Right ventricle myocardium superior (tissue), 1 donor: ENCODE measurements at regions not wholly inside any gene's neighbourhood (a gene's known extent, or its start where the extent isn't known, plus 50 kb on each side); places are given as distances from the start of the nearest gene placed in this dataset.
A peak's percentile ranks its signal among the peaks of the same experiment; 100 is the strongest.

Source experiments
- ATAC-seq: fragments of 200-7000 bp; cut with Tn5 transposase; one replicate; pipeline ENCODE4 v1.9.1; 2020; ENCODE audit warnings: mild to moderate bottlenecking; ENCODE audit not compliant: poor library complexity
- DNase-seq: peaks from one replicate; pipeline ENCODE4 v3.0.0-alpha.2; 2020
- intact Hi-C: fragments of 100-400 bp; cut with DNase I; formaldehyde crosslinking; loops from one replicate; pipeline ENCODE4 v1.11.2; 2022
- donor health status: DM: no; HTN: yes; CAD: no; lungs with severe emphysema.

- intact Hi-C loops = no loop called here
- ATAC-seq (no peak), DNase-seq (no peak)
Observed at GRCh38 chr2:172153156-172153555, 50.5 kb upstream of the DLX2 start.

DNA sequence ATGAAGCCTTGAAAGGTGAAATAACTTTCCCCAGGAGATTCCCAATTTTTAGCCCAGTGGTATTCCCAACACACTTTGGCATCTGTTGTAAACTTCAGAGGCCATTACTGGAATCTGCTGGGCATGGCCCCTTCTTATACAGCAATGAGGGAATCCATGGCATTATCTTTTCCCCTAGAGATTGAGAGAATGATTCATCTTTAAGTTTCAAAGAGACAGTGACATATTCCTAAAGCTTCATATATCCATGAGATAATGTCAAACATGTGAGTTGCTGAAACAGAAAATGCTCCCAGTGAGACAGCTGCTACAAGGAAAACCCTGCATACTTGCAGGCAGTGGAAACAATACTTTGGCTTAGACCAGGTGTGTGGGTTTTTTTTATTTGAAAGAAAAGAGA lies 51.1 kb upstream of the DLX2 start:
- intact Hi-C loops = no loop called here
- DNase-seq (no peak), ATAC-seq (no peak)

DNA sequence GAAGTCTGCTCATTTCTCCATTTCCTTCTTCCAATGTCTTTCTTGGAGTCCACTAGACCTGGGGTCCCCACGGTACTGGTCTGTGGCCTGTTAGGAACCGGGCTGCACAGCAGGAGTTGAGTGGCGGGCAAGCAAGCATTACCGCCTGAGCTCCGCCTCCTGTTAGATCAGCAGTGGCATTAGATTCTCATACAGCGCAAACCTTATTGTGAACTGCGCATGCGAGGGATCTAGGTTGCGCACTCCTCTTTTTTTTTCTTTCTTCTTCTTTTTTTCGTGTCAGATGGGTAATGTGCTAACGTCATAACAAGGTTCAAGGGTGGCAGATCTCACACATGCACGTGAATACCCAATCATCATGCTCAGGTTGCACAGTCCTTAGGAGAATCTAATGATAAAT lies 53.1 kb upstream of the DLX2 start:
- DNase-seq = no peak
- ATAC-seq = no peak
- intact Hi-C loops = no loop called here

DNA sequence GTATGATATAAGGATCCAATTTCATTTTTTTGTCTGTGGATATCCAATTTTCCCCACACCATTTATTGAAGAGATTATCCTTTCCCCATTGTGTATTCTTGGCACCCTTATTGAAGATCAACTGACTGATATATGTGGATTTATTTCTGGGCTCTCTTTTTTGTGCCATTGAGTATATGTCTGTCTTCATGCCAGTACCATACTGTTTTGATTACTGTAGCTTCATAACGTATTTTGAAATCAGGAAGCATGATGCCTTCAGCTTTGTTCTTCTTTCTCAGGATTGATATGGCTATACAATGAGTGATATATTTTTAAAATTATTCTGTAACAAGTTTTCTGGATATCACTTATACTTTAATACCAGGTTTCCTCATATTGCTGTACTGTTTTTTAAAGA lies 58.1 kb upstream of the DLX2 start:
- ATAC-seq (no peak), DNase-seq (no peak)
- intact Hi-C loops = no loop called here

- DNase-seq (no peak), ATAC-seq (no peak)
- intact Hi-C loops = no loop called here
Observed at GRCh38 chr2:172162225-172162733, 59.6 kb upstream of the DLX2 start.

- intact Hi-C loops = no loop called here
- no peak for DNase-seq
- ATAC-seq = no peak
Observed at GRCh38 chr2:172162739-172163336, 60.1 kb upstream of the DLX2 start.

GRCh38 chr2:172168917-172169346 lies 66.2 kb upstream of the DLX2 start:
- ATAC-seq = no peak
- no peak for DNase-seq
- intact Hi-C loops = no loop called here

DNA sequence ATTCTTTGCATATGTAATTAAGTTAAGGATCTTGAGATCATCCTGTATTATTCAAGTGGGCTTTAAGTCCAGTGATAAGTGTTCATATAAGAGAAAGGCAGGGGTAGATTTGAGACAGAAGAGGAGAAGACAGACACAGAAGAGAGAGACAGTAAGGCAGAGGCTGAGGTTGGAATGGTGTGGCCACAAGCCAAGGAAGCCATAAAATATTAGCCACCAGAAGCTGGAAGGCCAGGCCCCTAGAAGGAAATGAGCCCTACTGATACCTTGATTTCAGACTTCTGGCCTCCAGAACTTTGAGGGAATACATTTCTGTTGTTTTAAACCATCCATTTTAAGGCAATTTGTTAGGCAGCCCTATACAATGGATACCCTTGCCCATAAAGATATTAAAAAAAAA lies 66.9 kb upstream of the DLX2 start:
- intact Hi-C loops = no loop called here
- no peak for DNase-seq
- ATAC-seq = no peak

DNA sequence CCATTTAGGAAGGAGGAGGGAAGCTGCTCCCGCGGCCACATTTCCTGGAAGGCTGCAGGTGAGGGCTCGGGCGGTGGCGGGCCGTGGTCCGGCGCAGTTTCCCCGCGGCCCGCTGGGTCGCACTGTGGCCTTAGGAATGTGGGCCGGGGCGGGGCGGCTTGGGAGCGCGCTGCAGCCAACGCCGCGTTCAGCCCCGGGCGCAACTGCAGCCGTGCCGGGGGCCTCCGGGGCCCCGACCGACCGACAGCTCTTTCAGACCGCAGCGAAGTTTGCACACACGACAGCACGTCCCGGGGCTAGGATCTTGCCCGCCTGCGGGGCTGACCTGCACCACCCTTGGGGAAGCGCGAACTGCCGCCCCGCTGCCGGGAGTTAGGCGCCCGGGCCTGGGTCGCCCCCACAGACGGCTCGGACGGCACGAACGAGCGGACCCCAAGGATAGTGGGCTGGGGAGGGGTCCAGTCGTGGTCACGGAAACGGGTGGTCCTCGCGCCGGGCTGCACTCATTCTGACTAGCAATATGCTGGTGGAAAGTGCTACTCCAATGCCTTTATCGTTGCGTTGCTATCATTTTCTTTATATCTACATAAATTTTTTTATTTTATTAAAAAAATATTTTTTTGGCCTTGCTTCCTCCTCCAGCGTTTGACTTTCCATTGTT lies 69.9 kb upstream of the DLX2 start:
- intact Hi-C loops = loop anchor here (1.0 kb wide), 1 partner anchor 293 kb away; no protein-coding TSS in a partner anchor
- DNase-seq (peak; percentile 80), ATAC-seq (peak; percentile 100)

DNA sequence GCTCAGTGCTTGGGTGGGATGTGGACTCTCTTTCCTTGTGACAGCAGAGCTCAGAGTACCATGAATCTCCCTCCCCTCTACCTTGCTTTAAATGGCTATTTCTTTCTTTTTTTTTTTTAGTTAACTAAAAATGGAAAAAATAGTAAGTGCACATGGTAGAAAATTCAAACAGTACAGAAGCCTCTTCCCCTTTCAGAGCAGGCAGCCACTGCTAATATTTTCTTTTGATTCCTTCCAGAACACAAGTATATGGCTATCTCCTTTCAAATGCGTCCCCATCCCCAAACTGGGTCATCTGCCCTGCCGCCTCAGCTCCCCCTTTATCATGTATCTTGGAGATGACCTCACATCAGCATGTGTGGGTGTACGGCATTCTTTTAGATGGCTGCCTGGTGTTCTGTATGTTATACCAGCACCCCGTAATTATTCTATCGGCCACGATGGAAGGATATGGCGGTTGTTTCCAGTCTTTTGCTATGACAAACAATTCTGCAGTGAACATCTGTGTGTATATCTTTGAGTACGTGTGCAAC lies 70.5 kb upstream of the DLX2 start:
- peak; percentile 21 for ATAC-seq
- intact Hi-C loops = no loop called here

GRCh38 chr2:172177581-172177980 lies 74.9 kb upstream of the DLX2 start:
- ATAC-seq (no peak), DNase-seq (no peak)
- intact Hi-C loops = no loop called here

More for the DNA sequence above, 70.5 kb upstream of the DLX2 start:
- no peak for DNase-seq

DNA sequence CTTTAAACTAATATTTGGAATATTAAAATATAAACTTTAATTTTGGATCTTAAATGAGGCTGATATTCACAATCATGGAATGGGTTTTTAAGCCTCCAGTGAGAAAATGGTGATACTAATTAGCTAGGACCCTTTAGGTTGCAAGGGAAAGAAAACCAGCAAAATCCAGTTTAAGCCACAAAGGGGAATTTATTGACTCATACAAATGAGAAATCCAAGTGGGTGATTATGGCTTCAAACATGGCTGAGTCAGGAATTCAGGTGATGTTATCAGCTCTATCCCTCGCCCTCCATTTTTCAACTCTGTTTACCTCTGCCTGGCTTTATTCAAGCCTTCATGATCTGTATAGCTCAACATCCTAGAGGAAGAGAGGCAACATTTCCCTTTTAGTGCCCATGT lies 75.3 kb upstream of the DLX2 start:
- no peak for DNase-seq
- ATAC-seq = no peak
- intact Hi-C loops = no loop called here

GRCh38 chr2:172179045-172179701 lies 76.5 kb upstream of the DLX2 start:
- ATAC-seq = no peak
- no peak for DNase-seq
- intact Hi-C loops = no loop called here

- DNase-seq (no peak), ATAC-seq (no peak)
- intact Hi-C loops = no loop called here
Observed at GRCh38 chr2:172181840-172182239, 79.1 kb upstream of the DLX2 start.

GRCh38 chr2:172182624-172183023 lies 79.9 kb upstream of the DLX2 start:
- DNase-seq (no peak), ATAC-seq (no peak)
- intact Hi-C loops = no loop called here

GRCh38 chr2:172193331-172194089 lies 90.8 kb upstream of the DLX2 start:
- no peak for ATAC-seq
- intact Hi-C loops = no loop called here
- no peak for DNase-seq

DNA sequence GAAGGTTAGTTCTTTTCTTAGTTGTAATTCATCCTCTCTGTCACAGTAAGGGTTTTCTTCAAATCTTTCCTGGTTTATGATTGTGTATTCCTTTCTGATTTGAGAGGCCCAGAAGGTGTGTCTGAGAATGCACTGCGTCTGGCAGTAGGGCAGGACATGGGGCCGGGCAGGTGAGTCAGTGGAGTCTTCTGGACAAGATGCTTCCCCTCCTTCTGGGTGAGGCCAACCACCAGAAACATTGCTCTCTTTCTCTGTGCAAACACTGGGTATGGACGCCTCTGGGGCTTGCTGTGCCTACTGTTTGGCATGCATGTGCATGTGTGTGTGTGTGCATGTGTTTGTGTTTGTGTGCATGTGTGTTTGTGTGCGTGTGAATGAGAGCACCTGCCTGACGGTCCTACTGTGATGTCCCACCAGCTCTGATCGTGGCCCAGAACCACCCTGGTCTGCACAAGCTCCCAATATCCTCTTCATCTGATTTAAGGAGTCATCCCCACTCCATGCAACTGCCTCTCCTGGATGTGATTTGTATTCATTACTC lies 93.2 kb upstream of the DLX2 start:
- intact Hi-C loops = no loop called here
- ATAC-seq (no peak), DNase-seq (no peak)

GRCh38 chr2:172196768-172197431 lies 94.2 kb upstream of the DLX2 start:
- DNase-seq = no peak

More at GRCh38 chr2:172196768-172197431, 94.2 kb upstream of the DLX2 start:
- intact Hi-C loops = no loop called here
- ATAC-seq = no peak
